B cell (primary cell): ENCODE measurements at regions not wholly inside any gene's neighbourhood (a gene's known extent, or its start where the extent isn't known, plus 50 kb on each side); places are given as distances from the start of the nearest gene placed in this dataset.

Experiments used
- ATAC-seq: fragments of 200-7000 bp; cut with Tn5 transposase; one replicate; pipeline ENCODE4 v1.10.0; 2021; ENCODE audit warnings: low read depth, mild to moderate bottlenecking, moderate number of reproducible peaks, moderate library complexity
- CTCF ChIA-PET: fragments of 350-600 bp; sonication (Branson Sonifier 250); formaldehyde crosslinking; loops from one replicate; lab custom pipeline; 2021; ENCODE audit warnings: antibody characterized with exemption, inconsistent platforms; lab: Charles Lee
- POLR2A ChIA-PET: fragments of 350-600 bp; sonication (Branson Sonifier 250); formaldehyde crosslinking; loops from one replicate; lab custom pipeline; 2021; ENCODE audit warnings: antibody characterized with exemption; lab: Charles Lee
- DNase-seq: peaks from one replicate; pipeline ENCODE4 v3.0.0; 2013
- H2AFZ ChIP-seq: 2 replicates; pipeline ENCODE4 v1.6.1; 2012; ENCODE audit warnings: mild to moderate bottlenecking, low read depth, low read length; ENCODE audit not compliant: insufficient read depth, poor library complexity, severe bottlenecking
- H3K27ac ChIP-seq, 2 donors: 1 replicate in 1 of 2; 2 replicates in 1 of 2; pipeline ENCODE4 v1.5.1; 2012 to 2013; ENCODE audit warnings: low read length in 2 of 2, mild to moderate bottlenecking in 2 of 2, moderate library complexity in 1 of 2
- H3K27me3 ChIP-seq, 4 experiments: fragments of 200-600 bp in 1 of 4; sonication (generic) in 1 of 4; replicated peaks in 1 of 4; 1 replicate in 2 of 4; 2 replicates in 2 of 4; pipeline versions ENCODE4 v1.6.1 to v1.7.0; 2013 to 2016; ENCODE audit warnings: low read length in 3 of 4, mild to moderate bottlenecking in 2 of 4, mixed read lengths in 1 of 4, moderate library complexity in 1 of 4; ENCODE audit not compliant: insufficient read depth in 4 of 4, control insufficient read depth in 3 of 4; ENCODE audit errors: control extremely low read depth in 1 of 4
- H3K36me3 ChIP-seq, 2 experiments: replicated peaks in 1 of 2; 1 replicate in 1 of 2; 2 replicates in 1 of 2; pipeline versions ENCODE4 v1.6.1 to v1.7.1; 2013; ENCODE audit warnings: low read length in 1 of 2; ENCODE audit not compliant: insufficient read depth in 2 of 2, control insufficient read depth in 1 of 2; ENCODE audit errors: control extremely low read depth in 1 of 2, extremely low read depth in 1 of 2
- H3K4me1 ChIP-seq, 2 donors: fragments of 200-600 bp in 1 of 2; sonication (generic) in 1 of 2; 1 replicate in 1 of 2; 2 replicates in 1 of 2; pipeline versions ENCODE4 v1.5.1 to v1.6.1; 2013 to 2017; ENCODE audit warnings: low read length in 2 of 2; ENCODE audit not compliant: control insufficient read depth in 2 of 2, insufficient read depth in 2 of 2
- H3K4me2 ChIP-seq: replicated peaks from 2 replicates; pipeline ENCODE3; 2012; ENCODE audit warnings: mild to moderate bottlenecking, low read depth, low read length; ENCODE audit not compliant: poor library complexity, severe bottlenecking
- H3K4me3 ChIP-seq, 5 experiments: fragments of 200-600 bp in 1 of 5; sonication (generic) in 1 of 5; 1 replicate in 3 of 5; 2 replicates in 2 of 5; pipeline versions ENCODE4 v1.5.1 to v1.7.0; 2011 to 2016; ENCODE audit warnings: low read length in 4 of 5, mild to moderate bottlenecking in 4 of 5, low read depth in 2 of 5, control low read depth in 1 of 5, moderate library complexity in 1 of 5; ENCODE audit not compliant: insufficient read depth in 1 of 5; ENCODE audit errors: control extremely low read depth in 1 of 5, extremely low read depth in 1 of 5
- H3K79me2 ChIP-seq: fragments of 200-600 bp; sonication (generic); one replicate; pipeline ENCODE4 v1.6.0; 2016; ENCODE audit warnings: low read length; ENCODE audit not compliant: control insufficient read depth, insufficient read depth
- H3K9ac ChIP-seq: fragments of 200-600 bp; sonication (generic); 2 replicates; pipeline ENCODE4 v1.6.1; 2017; ENCODE audit warnings: mild to moderate bottlenecking, low read length, moderate library complexity
- H3K9me3 ChIP-seq, 3 donors: one replicate each; pipeline versions ENCODE4 v1.6.1 to v1.7.1; 2013; ENCODE audit warnings: low read length in 2 of 3; ENCODE audit not compliant: control insufficient read depth in 2 of 3, insufficient read depth in 1 of 3; ENCODE audit errors: control extremely low read depth in 1 of 3
- H4K20me1 ChIP-seq: 2 replicates; pipeline ENCODE4 v1.6.0; 2012; ENCODE audit warnings: mild to moderate bottlenecking, low read length; ENCODE audit not compliant: insufficient read depth, control insufficient read depth, poor library complexity, severe bottlenecking
- H3K27ac Mint-ChIP-seq: one replicate; pipeline ENCODE4 v1.8.0; 2021; ENCODE audit warnings: mixed read lengths
- H3K27me3 Mint-ChIP-seq: one replicate; pipeline ENCODE4 v1.8.0; 2021; ENCODE audit warnings: mixed read lengths
- H3K4me1 Mint-ChIP-seq: one replicate; pipeline ENCODE4 v1.8.0; 2021; ENCODE audit warnings: mixed read lengths
- H3K4me3 Mint-ChIP-seq: one replicate; pipeline ENCODE4 v1.8.0; 2021; ENCODE audit warnings: mixed read lengths
- H3K9me3 Mint-ChIP-seq: one replicate; pipeline ENCODE4 v1.8.0; 2022; ENCODE audit warnings: mixed read lengths; ENCODE audit not compliant: insufficient read depth
- CTCF ChIP-seq: fragments of 200-600 bp; IDR thresholded peaks from one replicate; pipeline ENCODE4 v1.8.0; 2022; ENCODE audit warnings: antibody characterized with exemption, mild to moderate bottlenecking
- EZH2 ChIP-seq: IDR thresholded peaks from 2 replicates; pipeline ENCODE4 v1.6.1; 2012; ENCODE audit warnings: borderline replicate concordance, low read depth, mild to moderate bottlenecking, moderate library complexity, low read length; ENCODE audit not compliant: insufficient read depth, poor library complexity, severe bottlenecking
- WGBS: methylation state at CpG from one replicate; pipeline ENCODE4 v1.1.5; 2013; ENCODE audit warnings: missing lambda C conversion rate; ENCODE audit not compliant: insufficient coverage; 5-methylcytosine and 5-hydroxymethylcytosine counted together
- intact Hi-C: fragments of 100-400 bp; cut with micrococcal nuclease; formaldehyde crosslinking; loops from one replicate; pipeline ENCODE4 v1.10.0; 2022

- Histone ChIP-seq H3K4me3 (no peak overlapping the region), H4K20me1 (no peaks in the 10 kb centered on the region), H3K9ac (no peak overlapping the region), H3K4me1 (no peaks in the 10 kb centered on the region), H2AFZ (no peak overlapping the region), H3K79me2 (no peaks in the 10 kb centered on the region), H3K27me3 (no peaks in the 10 kb centered on the region), H3K27ac (no peak overlapping the region), H3K9me3 (peaks cover 0 to 5% (median 0%) of the 10 kb centered on the region in 3 donors), H3K4me2 (no peak overlapping the region), H3K36me3 (no peaks in the 10 kb centered on the region)
- Mint-ChIP-seq H3K9me3 (no peaks in the 10 kb centered on the region), H3K4me1 (no peaks in the 10 kb centered on the region), H3K4me3 (no peak overlapping the region), H3K27me3 (no peaks in the 10 kb centered on the region), H3K27ac (no peak overlapping the region)
- ATAC-seq: no peak
- ChIA-PET POLR2A (no interaction called here), CTCF (no interaction called here)
- no peak for DNase-seq
- 80% methylated on average over 1 of the region's 2 CpGs for WGBS
- no peak for TF ChIP-seq CTCF
- no peak for TF ChIP-seq EZH2
- intact Hi-C loops: no loop called here
These were observed 72.3 kb upstream of the CDH6 start for GRCh38 chr5:31121224-31121623.

GRCh38 chr5:31120642-31120948 lies 72.9 kb upstream of the CDH6 start:
- ChIA-PET CTCF (no interaction called here), POLR2A (no interaction called here)
- H3K27me3 Mint-ChIP-seq: no peaks in the 10 kb centered on the region
- no peaks in the 10 kb centered on the region for H3K4me1 ChIP-seq
- no peak overlapping the region for H3K4me3 ChIP-seq
- no peak overlapping the region for H3K4me3 Mint-ChIP-seq
- H3K4me1 Mint-ChIP-seq: no peaks in the 10 kb centered on the region
- no peaks in the 10 kb centered on the region for H3K36me3 ChIP-seq
- H4K20me1 ChIP-seq: no peaks in the 10 kb centered on the region
- no peak overlapping the region for H3K27ac ChIP-seq
- H3K27me3 ChIP-seq: no peaks in the 10 kb centered on the region
- DNase-seq (no peak), ATAC-seq (no peak)
- intact Hi-C loops: no loop called here
- peaks cover 0 to 2% (median 0%) of the 10 kb centered on the region in 3 donors for H3K9me3 ChIP-seq
- H3K27ac Mint-ChIP-seq: no peak overlapping the region
- no peak for TF ChIP-seq EZH2
- TF ChIP-seq CTCF: no peak
- H3K4me2 ChIP-seq: no peak overlapping the region
- no peak overlapping the region for H2AFZ ChIP-seq
- H3K9me3 Mint-ChIP-seq: no peaks in the 10 kb centered on the region
- no CpG with 5 or more reads among the region's 3 CpGs for WGBS
- no peak overlapping the region for H3K9ac ChIP-seq
- no peaks in the 10 kb centered on the region for H3K79me2 ChIP-seq
